ENCODE measurements at regions not wholly inside any gene's neighbourhood (a gene's known extent, or its start where the extent isn't known, plus 50 kb on each side); places are given as distances from the start of the nearest gene placed in this dataset.

- TF ChIP-seq FOXP2 (optimal IDR thresholded peaks at IDR 0.05; ENCODE audit: borderline replicate concordance, extremely low read depth, extremely low read length, insufficient read depth) (no peak), TAF1 (IDR thresholded peaks at IDR 0.05; ENCODE audit: borderline replicate concordance, insufficient read depth, low read length) (no peak), REST (IDR thresholded peaks at IDR 0.05; ENCODE audit: insufficient read depth in 1 of 2, low read depth in 2 of 2, low read length in 2 of 2) (no peak), SIN3A (IDR thresholded peaks at IDR 0.05; ENCODE audit: borderline replicate concordance, insufficient read depth, low read length) (no peak), POLR2AphosphoS5 (IDR thresholded peaks at IDR 0.05; ENCODE audit: low read depth, low read length) (no peak)
Measured at GRCh38 chr6:40753048-40753447, 165.9 kb upstream of the LRFN2 start.

GRCh38 chr6:40744835-40745234 is 157.7 kb upstream of the LRFN2 start:
- TF ChIP-seq FOXP2 (optimal IDR thresholded peaks at IDR 0.05; ENCODE audit: borderline replicate concordance, extremely low read depth, extremely low read length, insufficient read depth) (no peak), POLR2AphosphoS5 (IDR thresholded peaks at IDR 0.05; ENCODE audit: low read depth, low read length) (no peak), REST (IDR thresholded peaks at IDR 0.05; ENCODE audit: insufficient read depth in 1 of 2, low read depth in 2 of 2, low read length in 2 of 2) (no peak), SIN3A (IDR thresholded peaks at IDR 0.05; ENCODE audit: borderline replicate concordance, insufficient read depth, low read length) (no peak), TAF1 (IDR thresholded peaks at IDR 0.05; ENCODE audit: borderline replicate concordance, insufficient read depth, low read length) (no peak)

- TF ChIP-seq FOXP2 (optimal IDR thresholded peaks at IDR 0.05; ENCODE audit: borderline replicate concordance, extremely low read depth, extremely low read length, insufficient read depth) = no peak
- TF ChIP-seq REST (IDR thresholded peaks at IDR 0.05; ENCODE audit: insufficient read depth in 1 of 2, low read depth in 2 of 2, low read length in 2 of 2) = no peak
- no peak for TF ChIP-seq POLR2AphosphoS5 (IDR thresholded peaks at IDR 0.05; ENCODE audit: low read depth, low read length)
Measured at GRCh38 chr6:40743690-40744446, 156.7 kb upstream of the LRFN2 start.

GRCh38 chr6:40743226-40743625 is 156.1 kb upstream of the LRFN2 start:
- TF ChIP-seq TAF1 (IDR thresholded peaks at IDR 0.05; ENCODE audit: borderline replicate concordance, insufficient read depth, low read length) (no peak), REST (IDR thresholded peaks at IDR 0.05; ENCODE audit: insufficient read depth in 1 of 2, low read depth in 2 of 2, low read length in 2 of 2) (no peak), POLR2AphosphoS5 (IDR thresholded peaks at IDR 0.05; ENCODE audit: low read depth, low read length) (no peak), SIN3A (IDR thresholded peaks at IDR 0.05; ENCODE audit: borderline replicate concordance, insufficient read depth, low read length) (no peak), FOXP2 (optimal IDR thresholded peaks at IDR 0.05; ENCODE audit: borderline replicate concordance, extremely low read depth, extremely low read length, insufficient read depth) (no peak)

Measured in PFSK-1 (cell line).